ENCODE measurements at regions not wholly inside any gene's neighbourhood (a gene's known extent, or its start where the extent isn't known, plus 50 kb on each side); places are given as distances from the start of the nearest gene placed in this dataset.

- TF ChIP-seq, protein P1, sequence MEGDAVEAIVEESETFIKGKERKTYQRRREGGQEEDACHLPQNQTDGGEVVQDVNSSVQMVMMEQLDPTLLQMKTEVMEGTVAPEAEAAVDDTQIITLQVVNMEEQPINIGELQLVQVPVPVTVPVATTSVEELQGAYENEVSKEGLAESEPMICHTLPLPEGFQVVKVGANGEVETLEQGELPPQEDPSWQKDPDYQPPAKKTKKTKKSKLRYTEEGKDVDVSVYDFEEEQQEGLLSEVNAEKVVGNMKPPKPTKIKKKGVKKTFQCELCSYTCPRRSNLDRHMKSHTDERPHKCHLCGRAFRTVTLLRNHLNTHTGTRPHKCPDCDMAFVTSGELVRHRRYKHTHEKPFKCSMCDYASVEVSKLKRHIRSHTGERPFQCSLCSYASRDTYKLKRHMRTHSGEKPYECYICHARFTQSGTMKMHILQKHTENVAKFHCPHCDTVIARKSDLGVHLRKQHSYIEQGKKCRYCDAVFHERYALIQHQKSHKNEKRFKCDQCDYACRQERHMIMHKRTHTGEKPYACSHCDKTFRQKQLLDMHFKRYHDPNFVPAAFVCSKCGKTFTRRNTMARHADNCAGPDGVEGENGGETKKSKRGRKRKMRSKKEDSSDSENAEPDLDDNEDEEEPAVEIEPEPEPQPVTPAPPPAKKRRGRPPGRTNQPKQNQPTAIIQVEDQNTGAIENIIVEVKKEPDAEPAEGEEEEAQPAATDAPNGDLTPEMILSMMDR (IDR thresholded peaks at IDR 0.05): no peak
- TF ChIP-seq JUN (CRISPR knock-in tag; IDR thresholded peaks at IDR 0.05) (no peak), IRF2 (CRISPR knock-in tag; IDR thresholded peaks at IDR 0.05; ENCODE audit: borderline replicate concordance, low read depth) (no peak), ZNF416 (CRISPR knock-in tag; IDR thresholded peaks at IDR 0.05) (no peak), ELF4 (CRISPR knock-in tag; IDR thresholded peaks at IDR 0.05; ENCODE audit: low read depth) (no peak)
- TF ChIP-seq, protein P2, sequence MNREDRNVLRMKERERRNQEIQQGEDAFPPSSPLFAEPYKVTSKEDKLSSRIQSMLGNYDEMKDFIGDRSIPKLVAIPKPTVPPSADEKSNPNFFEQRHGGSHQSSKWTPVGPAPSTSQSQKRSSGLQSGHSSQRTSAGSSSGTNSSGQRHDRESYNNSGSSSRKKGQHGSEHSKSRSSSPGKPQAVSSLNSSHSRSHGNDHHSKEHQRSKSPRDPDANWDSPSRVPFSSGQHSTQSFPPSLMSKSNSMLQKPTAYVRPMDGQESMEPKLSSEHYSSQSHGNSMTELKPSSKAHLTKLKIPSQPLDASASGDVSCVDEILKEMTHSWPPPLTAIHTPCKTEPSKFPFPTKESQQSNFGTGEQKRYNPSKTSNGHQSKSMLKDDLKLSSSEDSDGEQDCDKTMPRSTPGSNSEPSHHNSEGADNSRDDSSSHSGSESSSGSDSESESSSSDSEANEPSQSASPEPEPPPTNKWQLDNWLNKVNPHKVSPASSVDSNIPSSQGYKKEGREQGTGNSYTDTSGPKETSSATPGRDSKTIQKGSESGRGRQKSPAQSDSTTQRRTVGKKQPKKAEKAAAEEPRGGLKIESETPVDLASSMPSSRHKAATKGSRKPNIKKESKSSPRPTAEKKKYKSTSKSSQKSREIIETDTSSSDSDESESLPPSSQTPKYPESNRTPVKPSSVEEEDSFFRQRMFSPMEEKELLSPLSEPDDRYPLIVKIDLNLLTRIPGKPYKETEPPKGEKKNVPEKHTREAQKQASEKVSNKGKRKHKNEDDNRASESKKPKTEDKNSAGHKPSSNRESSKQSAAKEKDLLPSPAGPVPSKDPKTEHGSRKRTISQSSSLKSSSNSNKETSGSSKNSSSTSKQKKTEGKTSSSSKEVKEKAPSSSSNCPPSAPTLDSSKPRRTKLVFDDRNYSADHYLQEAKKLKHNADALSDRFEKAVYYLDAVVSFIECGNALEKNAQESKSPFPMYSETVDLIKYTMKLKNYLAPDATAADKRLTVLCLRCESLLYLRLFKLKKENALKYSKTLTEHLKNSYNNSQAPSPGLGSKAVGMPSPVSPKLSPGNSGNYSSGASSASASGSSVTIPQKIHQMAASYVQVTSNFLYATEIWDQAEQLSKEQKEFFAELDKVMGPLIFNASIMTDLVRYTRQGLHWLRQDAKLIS (CRISPR knock-in tag; IDR thresholded peaks at IDR 0.05; ENCODE audit: borderline replicate concordance): no peak
- TF ChIP-seq, protein P3, sequence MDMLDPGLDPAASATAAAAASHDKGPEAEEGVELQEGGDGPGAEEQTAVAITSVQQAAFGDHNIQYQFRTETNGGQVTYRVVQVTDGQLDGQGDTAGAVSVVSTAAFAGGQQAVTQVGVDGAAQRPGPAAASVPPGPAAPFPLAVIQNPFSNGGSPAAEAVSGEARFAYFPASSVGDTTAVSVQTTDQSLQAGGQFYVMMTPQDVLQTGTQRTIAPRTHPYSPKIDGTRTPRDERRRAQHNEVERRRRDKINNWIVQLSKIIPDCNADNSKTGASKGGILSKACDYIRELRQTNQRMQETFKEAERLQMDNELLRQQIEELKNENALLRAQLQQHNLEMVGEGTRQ (CRISPR knock-in tag; IDR thresholded peaks at IDR 0.05): no peak
- TF ChIP-seq, protein P4, sequence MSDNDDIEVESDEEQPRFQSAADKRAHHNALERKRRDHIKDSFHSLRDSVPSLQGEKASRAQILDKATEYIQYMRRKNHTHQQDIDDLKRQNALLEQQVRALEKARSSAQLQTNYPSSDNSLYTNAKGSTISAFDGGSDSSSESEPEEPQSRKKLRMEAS (CRISPR knock-in tag; IDR thresholded peaks at IDR 0.05): no peak
- TF ChIP-seq, protein P5, sequence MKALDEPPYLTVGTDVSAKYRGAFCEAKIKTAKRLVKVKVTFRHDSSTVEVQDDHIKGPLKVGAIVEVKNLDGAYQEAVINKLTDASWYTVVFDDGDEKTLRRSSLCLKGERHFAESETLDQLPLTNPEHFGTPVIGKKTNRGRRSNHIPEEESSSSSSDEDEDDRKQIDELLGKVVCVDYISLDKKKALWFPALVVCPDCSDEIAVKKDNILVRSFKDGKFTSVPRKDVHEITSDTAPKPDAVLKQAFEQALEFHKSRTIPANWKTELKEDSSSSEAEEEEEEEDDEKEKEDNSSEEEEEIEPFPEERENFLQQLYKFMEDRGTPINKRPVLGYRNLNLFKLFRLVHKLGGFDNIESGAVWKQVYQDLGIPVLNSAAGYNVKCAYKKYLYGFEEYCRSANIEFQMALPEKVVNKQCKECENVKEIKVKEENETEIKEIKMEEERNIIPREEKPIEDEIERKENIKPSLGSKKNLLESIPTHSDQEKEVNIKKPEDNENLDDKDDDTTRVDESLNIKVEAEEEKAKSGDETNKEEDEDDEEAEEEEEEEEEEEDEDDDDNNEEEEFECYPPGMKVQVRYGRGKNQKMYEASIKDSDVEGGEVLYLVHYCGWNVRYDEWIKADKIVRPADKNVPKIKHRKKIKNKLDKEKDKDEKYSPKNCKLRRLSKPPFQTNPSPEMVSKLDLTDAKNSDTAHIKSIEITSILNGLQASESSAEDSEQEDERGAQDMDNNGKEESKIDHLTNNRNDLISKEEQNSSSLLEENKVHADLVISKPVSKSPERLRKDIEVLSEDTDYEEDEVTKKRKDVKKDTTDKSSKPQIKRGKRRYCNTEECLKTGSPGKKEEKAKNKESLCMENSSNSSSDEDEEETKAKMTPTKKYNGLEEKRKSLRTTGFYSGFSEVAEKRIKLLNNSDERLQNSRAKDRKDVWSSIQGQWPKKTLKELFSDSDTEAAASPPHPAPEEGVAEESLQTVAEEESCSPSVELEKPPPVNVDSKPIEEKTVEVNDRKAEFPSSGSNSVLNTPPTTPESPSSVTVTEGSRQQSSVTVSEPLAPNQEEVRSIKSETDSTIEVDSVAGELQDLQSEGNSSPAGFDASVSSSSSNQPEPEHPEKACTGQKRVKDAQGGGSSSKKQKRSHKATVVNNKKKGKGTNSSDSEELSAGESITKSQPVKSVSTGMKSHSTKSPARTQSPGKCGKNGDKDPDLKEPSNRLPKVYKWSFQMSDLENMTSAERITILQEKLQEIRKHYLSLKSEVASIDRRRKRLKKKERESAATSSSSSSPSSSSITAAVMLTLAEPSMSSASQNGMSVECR (CRISPR knock-in tag; IDR thresholded peaks at IDR 0.05; ENCODE audit: borderline replicate concordance): no peak
These were observed 181.4 kb downstream of the AKR1D1 start for GRCh38 chr7:138257459-138258196.
